Peyer's patch (tissue), 4 donors: ENCODE measurements at regions not wholly inside any gene's neighbourhood (a gene's known extent, or its start where the extent isn't known, plus 50 kb on each side); places are given as distances from the start of the nearest gene placed in this dataset.

Experiments used
- CTCF ChIP-seq, 6 experiments: fragments of 450-650 bp in 4 of 6; fragments of 200-600 bp in 2 of 6; sonication (generic) in 1 of 6; IDR thresholded peaks; one replicate each; pipeline ENCODE4 v1.5.1; 2017 to 2019; ENCODE audit warnings: antibody characterized with exemption in 6 of 6, mild to moderate bottlenecking in 3 of 6, moderate library complexity in 1 of 6
- POLR2A ChIP-seq, 2 donors: fragments of 450-650 bp; IDR thresholded peaks; one replicate each; pipeline ENCODE4 v1.5.1; 2017; ENCODE audit warnings: antibody characterized with exemption in 2 of 2, mild to moderate bottlenecking in 2 of 2, moderate library complexity in 2 of 2

GRCh38 chr17:37826497-37827430 lies 81.9 kb upstream of the HNF1B start:
- TF ChIP-seq CTCF (IDR thresholded peaks at IDR 0.05) (no peak), POLR2A (IDR thresholded peaks at IDR 0.05) (no peak)
